Fibroblast of lung (primary cell): ENCODE measurements at regions not wholly inside any gene's neighbourhood (a gene's known extent, or its start where the extent isn't known, plus 50 kb on each side); places are given as distances from the start of the nearest gene placed in this dataset.

ENCODE experiments used
- DNase-seq, 2 donors: peaks; one replicate each; pipeline versions ENCODE4 v3.0.0 to v3.0.0-alpha.2; 2010; ENCODE audit warnings: low read depth in 2 of 2
- H2AFZ ChIP-seq: 2 replicates; pipeline ENCODE4 v1.5.1; 2012; ENCODE audit warnings: low read length, control low read depth, inconsistent platforms
- H3K27ac ChIP-seq: 2 replicates; pipeline ENCODE4 v1.5.1; 2011; ENCODE audit warnings: low read length, control low read depth; ENCODE audit not compliant: insufficient read depth
- H3K27me3 ChIP-seq: 2 replicates; pipeline ENCODE4 v1.5.1; 2011; ENCODE audit warnings: mild to moderate bottlenecking, low read length; ENCODE audit not compliant: control insufficient read depth, insufficient read depth
- H3K36me3 ChIP-seq: 2 replicates; pipeline ENCODE4 v1.5.1; 2011; ENCODE audit warnings: low read length; ENCODE audit not compliant: control insufficient read depth, insufficient read depth
- H3K4me1 ChIP-seq: 2 replicates; pipeline ENCODE4 v1.5.1; 2011; ENCODE audit warnings: low read length; ENCODE audit not compliant: control insufficient read depth, insufficient read depth; ENCODE audit errors: extremely low read depth
- H3K4me2 ChIP-seq: 2 replicates; pipeline ENCODE4 v1.5.1; 2011; ENCODE audit warnings: low read length, control low read depth; ENCODE audit not compliant: insufficient read depth; ENCODE audit errors: extremely low read depth
- H3K4me3 ChIP-seq, 4 experiments: fragments of 200-600 bp in 1 of 4; sonication (generic) in 1 of 4; replicated peaks in 1 of 4; 2 replicates each; pipeline ENCODE4 v1.5.1; 2011 to 2016; ENCODE audit warnings: low read length in 4 of 4, low read depth in 3 of 4, mild to moderate bottlenecking in 3 of 4, control low read depth in 2 of 4, inconsistent platforms in 1 of 4, mixed read lengths in 1 of 4; ENCODE audit not compliant: insufficient read depth in 1 of 4; ENCODE audit errors: control extremely low read depth in 1 of 4
- H3K79me2 ChIP-seq: 2 replicates; pipeline ENCODE4 v1.5.1; 2012; ENCODE audit warnings: mild to moderate bottlenecking, low read length, inconsistent platforms; ENCODE audit not compliant: control insufficient read depth, insufficient read depth
- H3K9ac ChIP-seq: 2 replicates; pipeline ENCODE4 v1.5.1; 2011; ENCODE audit warnings: mild to moderate bottlenecking, low read length, control low read depth; ENCODE audit not compliant: insufficient read depth
- H3K9me3 ChIP-seq: 2 replicates; pipeline ENCODE4 v1.5.1; 2012; ENCODE audit warnings: low read depth, low read length; ENCODE audit not compliant: control insufficient read depth, insufficient read depth
- H4K20me1 ChIP-seq: 2 replicates; pipeline ENCODE4 v1.5.1; 2011; ENCODE audit warnings: low read length; ENCODE audit not compliant: control insufficient read depth, insufficient read depth; ENCODE audit errors: extremely low read depth
- EZH2 ChIP-seq: IDR thresholded peaks from 2 replicates; pipeline ENCODE4 v1.5.1; 2012; ENCODE audit warnings: low read length, control low read depth, mild to moderate bottlenecking; ENCODE audit errors: missing control alignments
- TF ChIP-seq, protein P1 (sequence below), 2 donors: IDR thresholded peaks in 1 of 2; conservative IDR thresholded peaks in 1 of 2; 1 replicate in 1 of 2; 2 replicates in 1 of 2; pipeline ENCODE4 v1.5.1; 2011 to 2012; ENCODE audit warnings: low read length in 2 of 2, control low read depth in 1 of 2, inconsistent platforms in 1 of 2, low read depth in 1 of 2, mild to moderate bottlenecking in 1 of 2

DNA sequence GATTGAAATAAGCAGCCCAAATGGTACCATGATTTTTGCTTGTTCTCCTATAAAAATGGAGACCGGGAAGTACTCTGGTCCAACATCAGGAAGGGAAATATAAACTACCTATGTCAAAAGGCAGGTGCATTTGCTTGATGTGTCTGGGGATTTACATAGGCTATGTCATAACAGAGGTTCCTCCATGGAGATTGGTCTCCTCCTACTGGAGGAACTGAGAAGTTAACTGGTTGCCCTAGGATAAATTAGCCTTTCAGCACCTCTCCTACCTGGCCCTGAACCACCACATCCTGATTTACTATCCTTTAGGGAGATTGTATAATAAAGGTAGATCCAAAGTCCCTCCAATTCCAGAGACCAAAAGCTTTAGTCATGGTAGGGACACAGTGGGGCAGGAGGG lies 1109.3 kb upstream of the B3GALT2 start:
- Histone ChIP-seq H3K27me3 (no peaks in the 10 kb centered on the region), H4K20me1 (no peaks in the 10 kb centered on the region), H3K79me2 (no peaks in the 10 kb centered on the region), H3K4me1 (no peaks in the 10 kb centered on the region), H3K4me2 (no peak overlapping the region), H3K4me3 (no peak overlapping the region), H3K36me3 (no peaks in the 10 kb centered on the region), H3K27ac (no peak overlapping the region), H2AFZ (no peak overlapping the region), H3K9ac (no peak overlapping the region), H3K9me3 (no peaks in the 10 kb centered on the region)
- TF ChIP-seq, protein P1, sequence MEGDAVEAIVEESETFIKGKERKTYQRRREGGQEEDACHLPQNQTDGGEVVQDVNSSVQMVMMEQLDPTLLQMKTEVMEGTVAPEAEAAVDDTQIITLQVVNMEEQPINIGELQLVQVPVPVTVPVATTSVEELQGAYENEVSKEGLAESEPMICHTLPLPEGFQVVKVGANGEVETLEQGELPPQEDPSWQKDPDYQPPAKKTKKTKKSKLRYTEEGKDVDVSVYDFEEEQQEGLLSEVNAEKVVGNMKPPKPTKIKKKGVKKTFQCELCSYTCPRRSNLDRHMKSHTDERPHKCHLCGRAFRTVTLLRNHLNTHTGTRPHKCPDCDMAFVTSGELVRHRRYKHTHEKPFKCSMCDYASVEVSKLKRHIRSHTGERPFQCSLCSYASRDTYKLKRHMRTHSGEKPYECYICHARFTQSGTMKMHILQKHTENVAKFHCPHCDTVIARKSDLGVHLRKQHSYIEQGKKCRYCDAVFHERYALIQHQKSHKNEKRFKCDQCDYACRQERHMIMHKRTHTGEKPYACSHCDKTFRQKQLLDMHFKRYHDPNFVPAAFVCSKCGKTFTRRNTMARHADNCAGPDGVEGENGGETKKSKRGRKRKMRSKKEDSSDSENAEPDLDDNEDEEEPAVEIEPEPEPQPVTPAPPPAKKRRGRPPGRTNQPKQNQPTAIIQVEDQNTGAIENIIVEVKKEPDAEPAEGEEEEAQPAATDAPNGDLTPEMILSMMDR (conservative IDR thresholded peaks at IDR 0.05 in 1 of 2, IDR thresholded peaks at IDR 0.05 in 1 of 2; ENCODE audit: low read depth in 1 of 2, low read length in 2 of 2), result peak in 1 of 2 donors; percentile 73
- no peak for TF ChIP-seq EZH2
- DNase-seq, result peak; percentile 38 to 55

DNA sequence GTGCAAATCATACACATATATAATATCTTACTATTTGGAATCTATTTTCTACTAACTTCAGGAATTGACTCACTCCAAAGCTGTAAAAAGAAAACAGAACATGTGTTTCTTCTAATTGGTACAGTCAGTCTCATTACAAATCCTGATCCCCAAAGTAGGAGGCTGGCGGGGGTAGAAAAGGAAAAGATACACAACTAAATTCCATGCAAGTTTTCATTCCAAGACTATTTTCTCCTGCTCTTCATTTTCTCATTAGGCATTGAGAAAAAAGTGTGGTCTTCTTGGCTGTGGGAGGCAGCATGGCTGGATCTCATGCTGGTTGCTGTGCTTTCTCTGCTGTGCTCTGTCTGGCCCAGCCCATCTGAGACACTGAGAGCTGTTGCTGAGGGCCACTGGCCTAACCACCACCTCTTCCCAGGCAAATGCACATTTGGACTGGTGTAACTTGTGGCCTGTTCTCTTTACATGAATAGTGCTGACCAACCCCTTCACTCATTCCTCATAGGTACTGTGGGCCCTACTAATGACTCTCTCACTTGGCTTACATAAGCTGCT lies 1107.5 kb upstream of the B3GALT2 start:
- no peaks in the 10 kb centered on the region for H4K20me1 ChIP-seq
- no peak overlapping the region for H3K4me2 ChIP-seq
- TF ChIP-seq, protein P1 (conservative IDR thresholded peaks at IDR 0.05 in 1 of 2, IDR thresholded peaks at IDR 0.05 in 1 of 2; ENCODE audit: low read depth in 1 of 2, low read length in 2 of 2), result no peak
- TF ChIP-seq EZH2, result no peak
- no peaks in the 10 kb centered on the region for H3K79me2 ChIP-seq
- H3K9me3 ChIP-seq, result no peaks in the 10 kb centered on the region
- H3K27me3 ChIP-seq, result no peaks in the 10 kb centered on the region
- no peak overlapping the region for H2AFZ ChIP-seq
- H3K9ac ChIP-seq, result no peak overlapping the region
- H3K27ac ChIP-seq, result no peak overlapping the region
- no peak overlapping the region for H3K4me3 ChIP-seq
- no peaks in the 10 kb centered on the region for H3K4me1 ChIP-seq
- no peak for DNase-seq
- no peaks in the 10 kb centered on the region for H3K36me3 ChIP-seq

DNA sequence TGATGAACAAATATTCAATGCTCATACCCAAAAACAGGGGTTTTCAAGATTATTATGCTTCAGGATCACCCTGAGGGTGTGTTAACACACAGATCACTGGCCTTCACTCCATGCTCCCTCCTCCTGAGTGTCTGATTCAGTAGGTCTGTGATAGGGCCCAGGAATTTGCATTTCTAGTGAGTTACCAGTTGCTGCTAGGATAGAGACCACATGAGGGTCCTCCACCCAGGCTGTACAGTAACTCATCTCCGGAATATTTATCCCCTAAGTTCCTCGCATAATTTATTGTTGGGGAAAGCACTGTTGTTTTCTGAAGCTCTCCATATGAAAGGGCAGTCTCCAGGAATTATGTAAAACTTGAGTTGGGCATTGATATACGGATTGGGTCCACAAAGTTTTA lies 1106.6 kb upstream of the B3GALT2 start:
- no peaks in the 10 kb centered on the region for H3K36me3 ChIP-seq
- H3K79me2 ChIP-seq, result no peaks in the 10 kb centered on the region
- no peak overlapping the region for H3K4me2 ChIP-seq
- DNase-seq, result no peak
- H3K4me1 ChIP-seq, result no peaks in the 10 kb centered on the region
- H3K9me3 ChIP-seq, result no peaks in the 10 kb centered on the region
- no peak overlapping the region for H3K4me3 ChIP-seq
- no peak overlapping the region for H3K9ac ChIP-seq
- TF ChIP-seq EZH2, result no peak
- TF ChIP-seq, protein P1 (conservative IDR thresholded peaks at IDR 0.05 in 1 of 2, IDR thresholded peaks at IDR 0.05 in 1 of 2; ENCODE audit: low read depth in 1 of 2, low read length in 2 of 2), result no peak
- H3K27me3 ChIP-seq, result no peaks in the 10 kb centered on the region
- H4K20me1 ChIP-seq, result no peaks in the 10 kb centered on the region
- H3K27ac ChIP-seq, result no peak overlapping the region
- no peak overlapping the region for H2AFZ ChIP-seq
